ENCODE measurements at regions not wholly inside any gene's neighbourhood (a gene's known extent, or its start where the extent isn't known, plus 50 kb on each side); places are given as distances from the start of the nearest gene placed in this dataset.
A peak's percentile ranks its signal among the peaks of the same experiment; 100 is the strongest.
"Not testable (repeated sequence)": the region's sequence is repeated elsewhere in the genome, so short reads cannot be mapped to it uniquely, and the experiment has no call there.

- DNase-seq (ENCODE audit: low read depth in 2 of 2): peak in 1 of 2 donors; percentile 21
Measured at GRCh38 chr1:229124520-229125124, 146.3 kb upstream of the RAB4A start.

GRCh38 chr1:229127301-229127700 is 143.6 kb upstream of the RAB4A start:
- DNase-seq (ENCODE audit: low read depth in 2 of 2): no peak

GRCh38 chr1:229128066-229128608 is 142.8 kb upstream of the RAB4A start:
- DNase-seq (ENCODE audit: low read depth in 2 of 2): no peak

- no peak for DNase-seq (ENCODE audit: low read depth in 2 of 2)
Measured at GRCh38 chr1:229129301-229130027, 141.4 kb upstream of the RAB4A start.

- DNase-seq (ENCODE audit: low read depth in 2 of 2): no peak
Measured at GRCh38 chr1:229130028-229130668, 140.8 kb upstream of the RAB4A start.

- DNase-seq (ENCODE audit: low read depth in 2 of 2): no peak
Measured at GRCh38 chr1:229131243-229132105, 139.4 kb upstream of the RAB4A start.

- no peak for DNase-seq (ENCODE audit: low read depth in 2 of 2)
Measured at GRCh38 chr1:229132106-229132443, 138.8 kb upstream of the RAB4A start.

- DNase-seq (ENCODE audit: low read depth in 2 of 2): no peak
Measured at GRCh38 chr1:229132706-229133105, 138.2 kb upstream of the RAB4A start.

GRCh38 chr1:229133151-229133550 is 137.8 kb upstream of the RAB4A start:
- DNase-seq (ENCODE audit: low read depth in 2 of 2): no peak

- no peak for DNase-seq (ENCODE audit: low read depth in 2 of 2)
Measured at GRCh38 chr1:229133811-229134210, 137.1 kb upstream of the RAB4A start.

- not testable (repeated sequence) for DNase-seq (ENCODE audit: low read depth in 2 of 2)
Measured at GRCh38 chr1:229134381-229135217, 136.3 kb upstream of the RAB4A start.

GRCh38 chr1:229135773-229136172 is 135.1 kb upstream of the RAB4A start:
- DNase-seq (ENCODE audit: low read depth in 2 of 2): no peak

- no peak for DNase-seq (ENCODE audit: low read depth in 2 of 2)
Measured at GRCh38 chr1:229136822-229137221, 134.1 kb upstream of the RAB4A start.

- DNase-seq (ENCODE audit: low read depth in 2 of 2): no peak
Measured at GRCh38 chr1:229137271-229137670, 133.6 kb upstream of the RAB4A start.

- DNase-seq (ENCODE audit: low read depth in 2 of 2): no peak
Measured at GRCh38 chr1:229138058-229138457, 132.9 kb upstream of the RAB4A start.

GRCh38 chr1:229139331-229140118 is 131.4 kb upstream of the RAB4A start:
- no peak for DNase-seq (ENCODE audit: low read depth in 2 of 2)

- DNase-seq (ENCODE audit: low read depth in 2 of 2): no peak
Measured at GRCh38 chr1:229140119-229140396, 130.9 kb upstream of the RAB4A start.

- no peak for DNase-seq (ENCODE audit: low read depth in 2 of 2)
Measured at GRCh38 chr1:229141271-229141670, 129.6 kb upstream of the RAB4A start.

- DNase-seq (ENCODE audit: low read depth in 2 of 2): no peak
Measured at GRCh38 chr1:229141689-229142377, 129.1 kb upstream of the RAB4A start.

- DNase-seq (ENCODE audit: low read depth in 2 of 2): no peak
Measured at GRCh38 chr1:229142471-229142870, 128.4 kb upstream of the RAB4A start.

Data from dermis microvascular lymphatic vessel endothelial cell (primary cell).